Astrocyte of the spinal cord (primary cell): ENCODE measurements at regions not wholly inside any gene's neighbourhood (a gene's known extent, or its start where the extent isn't known, plus 50 kb on each side); places are given as distances from the start of the nearest gene placed in this dataset.
A peak's percentile ranks its signal among the peaks of the same experiment; 100 is the strongest.
"Not testable (repeated sequence)": the region's sequence is repeated elsewhere in the genome, so short reads cannot be mapped to it uniquely, and the experiment has no call there.

Source experiments
- DNase-seq: peaks from one replicate; pipeline ENCODE4 v3.0.0; 2011; ENCODE audit warnings: low read depth, low spot score
- H3K4me3 ChIP-seq: 2 replicates; pipeline ENCODE4 v1.5.1; 2011; ENCODE audit warnings: low read depth, mild to moderate bottlenecking, low read length, moderate library complexity
- in situ Hi-C: cut with HindIII; loops from 2 replicates; pipeline ENCODE4 v1.10.0; 2017; ENCODE audit warnings: low sequenced_read_pairs
- TF ChIP-seq, protein P1 (sequence below): IDR thresholded peaks from 2 replicates; pipeline ENCODE4 v1.5.1; 2012; ENCODE audit warnings: low read depth, mild to moderate bottlenecking, low read length, inconsistent platforms

GRCh38 chr7:113030489-113030888, 56.1 kb downstream of the GPR85 start:
- no peak overlapping the region for H3K4me3 ChIP-seq
- in situ Hi-C loops = no loop called here
- TF ChIP-seq, protein P1, sequence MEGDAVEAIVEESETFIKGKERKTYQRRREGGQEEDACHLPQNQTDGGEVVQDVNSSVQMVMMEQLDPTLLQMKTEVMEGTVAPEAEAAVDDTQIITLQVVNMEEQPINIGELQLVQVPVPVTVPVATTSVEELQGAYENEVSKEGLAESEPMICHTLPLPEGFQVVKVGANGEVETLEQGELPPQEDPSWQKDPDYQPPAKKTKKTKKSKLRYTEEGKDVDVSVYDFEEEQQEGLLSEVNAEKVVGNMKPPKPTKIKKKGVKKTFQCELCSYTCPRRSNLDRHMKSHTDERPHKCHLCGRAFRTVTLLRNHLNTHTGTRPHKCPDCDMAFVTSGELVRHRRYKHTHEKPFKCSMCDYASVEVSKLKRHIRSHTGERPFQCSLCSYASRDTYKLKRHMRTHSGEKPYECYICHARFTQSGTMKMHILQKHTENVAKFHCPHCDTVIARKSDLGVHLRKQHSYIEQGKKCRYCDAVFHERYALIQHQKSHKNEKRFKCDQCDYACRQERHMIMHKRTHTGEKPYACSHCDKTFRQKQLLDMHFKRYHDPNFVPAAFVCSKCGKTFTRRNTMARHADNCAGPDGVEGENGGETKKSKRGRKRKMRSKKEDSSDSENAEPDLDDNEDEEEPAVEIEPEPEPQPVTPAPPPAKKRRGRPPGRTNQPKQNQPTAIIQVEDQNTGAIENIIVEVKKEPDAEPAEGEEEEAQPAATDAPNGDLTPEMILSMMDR = no peak
- DNase-seq = no peak

DNA sequence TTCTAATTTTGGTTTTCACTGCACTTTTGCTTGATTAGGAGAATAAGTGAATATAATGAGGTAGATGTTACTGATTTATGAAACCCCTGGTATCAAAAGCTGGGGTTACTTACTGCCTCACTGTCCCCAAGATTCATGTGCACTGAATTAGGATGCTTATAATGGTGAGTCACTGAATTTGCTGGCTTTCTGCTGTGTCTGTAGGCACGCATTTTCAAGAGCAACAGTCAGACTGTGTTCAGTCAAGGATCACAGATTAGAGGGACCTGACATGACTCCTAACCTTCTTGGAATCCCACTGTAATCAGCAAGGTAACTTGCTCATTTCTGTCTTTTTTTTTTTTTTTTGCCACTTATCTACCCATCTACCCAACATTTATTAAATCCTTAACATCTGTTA, 59.7 kb downstream of the GPR85 start:
- TF ChIP-seq, protein P1 = no peak
- in situ Hi-C loops = no loop called here
- H3K4me3 ChIP-seq = no peak overlapping the region
- DNase-seq = peak; percentile 12

DNA sequence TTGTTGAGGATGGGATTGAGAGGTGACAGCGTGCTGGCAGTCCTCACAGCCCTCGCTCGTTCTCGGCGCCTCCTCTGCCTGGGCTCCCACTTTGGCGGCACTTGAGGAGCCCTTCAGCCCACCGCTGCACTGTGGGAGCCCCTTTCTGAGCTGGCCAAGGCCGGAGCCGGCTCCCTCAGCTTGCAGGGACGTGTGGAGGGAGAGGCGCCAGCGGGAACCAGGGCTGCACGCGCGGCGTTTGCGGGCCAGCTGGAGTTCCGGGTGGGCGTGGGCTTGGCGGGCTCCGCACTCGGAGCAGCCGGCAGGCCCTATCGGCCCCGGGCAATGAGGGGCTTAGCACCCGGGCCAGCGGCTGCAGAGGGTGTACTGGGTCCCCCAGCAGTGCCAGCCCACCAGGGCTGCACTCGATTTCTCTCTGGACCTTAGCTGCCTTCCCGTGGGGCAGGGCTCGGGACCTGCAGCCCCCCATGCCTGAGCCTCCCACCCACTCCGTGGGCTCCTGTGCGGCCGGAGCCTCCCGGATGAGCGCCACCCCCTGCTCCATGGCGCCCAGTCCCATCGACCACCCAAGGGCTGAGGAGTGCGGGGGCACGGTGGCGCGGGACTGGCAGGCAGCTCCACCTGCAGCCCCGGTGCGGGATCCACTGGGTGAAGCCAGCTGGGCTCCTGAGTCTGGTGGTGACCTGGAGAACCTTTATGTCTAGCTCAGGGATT, 69.3 kb downstream of the GPR85 start:
- H3K4me3 ChIP-seq, in situ Hi-C loops, DNase-seq: not testable (repeated sequence)

- TF ChIP-seq, protein P1 = peak; percentile 48
- DNase-seq = peak; percentile 46
- H3K4me3 ChIP-seq = no peak overlapping the region
- in situ Hi-C loops = no loop called here
Observed at GRCh38 chr7:113015034-113015645, 71.5 kb downstream of the GPR85 start.

DNA sequence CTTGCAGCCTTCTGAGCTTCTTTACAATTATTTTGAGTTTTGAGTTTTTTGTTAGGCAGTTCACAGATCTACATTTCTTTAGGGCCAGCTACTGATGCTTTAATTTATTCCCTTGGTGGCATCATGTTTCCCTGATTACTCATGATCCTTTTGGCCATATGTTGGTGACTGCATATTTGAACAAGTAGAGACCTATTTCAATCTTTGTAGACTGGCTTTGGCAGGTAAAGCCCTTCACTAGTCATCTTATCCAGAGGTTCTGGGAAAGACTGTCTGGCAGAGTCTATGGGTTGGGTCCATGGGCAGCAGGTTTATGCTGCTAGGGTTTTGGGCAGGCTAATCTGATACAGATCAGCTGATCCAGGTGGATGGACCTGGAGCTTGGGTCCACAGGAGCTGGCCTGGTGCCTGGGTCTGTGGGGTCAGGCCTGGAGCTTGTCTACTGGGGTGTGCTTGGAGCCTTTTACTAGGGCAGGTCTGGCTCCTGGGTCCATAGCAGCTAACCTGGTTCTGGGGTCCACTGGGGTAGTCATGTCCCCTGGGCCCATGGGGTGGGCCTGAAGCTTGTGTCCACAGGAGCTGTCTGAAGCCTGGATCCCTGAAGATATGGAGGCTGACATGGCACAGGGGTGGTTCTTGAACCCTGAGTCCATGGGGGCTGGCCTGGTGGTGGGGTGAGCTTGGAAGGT, 72.7 kb downstream of the GPR85 start:
- in situ Hi-C loops = no loop called here
- no peak for DNase-seq
- H3K4me3 ChIP-seq = no peak overlapping the region
- TF ChIP-seq, protein P1 = no peak

DNA sequence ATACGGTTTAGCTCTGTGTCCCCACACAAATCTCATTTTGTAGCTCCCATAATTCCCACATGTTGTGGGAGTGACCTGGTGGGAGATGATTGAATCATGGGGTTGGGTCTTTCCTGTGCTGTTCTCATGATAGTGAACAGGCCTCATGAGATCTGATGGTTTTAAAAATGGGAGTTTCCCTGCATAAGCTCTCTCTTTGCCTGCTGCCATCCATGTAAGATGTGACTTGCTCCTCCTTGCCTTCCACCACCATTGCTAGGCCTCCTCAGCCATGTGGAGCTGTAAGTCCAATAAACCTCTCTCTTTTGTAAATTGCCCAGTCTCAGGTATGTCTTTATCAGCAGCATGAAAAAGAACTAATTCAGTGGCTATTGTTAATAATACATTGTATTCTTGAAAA, 73.8 kb downstream of the GPR85 start:
- DNase-seq, H3K4me3 ChIP-seq, in situ Hi-C loops: not testable (repeated sequence)

- DNase-seq = no peak
- no peak overlapping the region for H3K4me3 ChIP-seq
- TF ChIP-seq, protein P1 = no peak
- in situ Hi-C loops = no loop called here
Observed at GRCh38 chr7:113010377-113010776, 76.2 kb downstream of the GPR85 start.
